ENCODE measurements at regions not wholly inside any gene's neighbourhood (a gene's known extent, or its start where the extent isn't known, plus 50 kb on each side); places are given as distances from the start of the nearest gene placed in this dataset.
"Not testable (repeated sequence)": the region's sequence is repeated elsewhere in the genome, so short reads cannot be mapped to it uniquely, and the experiment has no call there.

DNA sequence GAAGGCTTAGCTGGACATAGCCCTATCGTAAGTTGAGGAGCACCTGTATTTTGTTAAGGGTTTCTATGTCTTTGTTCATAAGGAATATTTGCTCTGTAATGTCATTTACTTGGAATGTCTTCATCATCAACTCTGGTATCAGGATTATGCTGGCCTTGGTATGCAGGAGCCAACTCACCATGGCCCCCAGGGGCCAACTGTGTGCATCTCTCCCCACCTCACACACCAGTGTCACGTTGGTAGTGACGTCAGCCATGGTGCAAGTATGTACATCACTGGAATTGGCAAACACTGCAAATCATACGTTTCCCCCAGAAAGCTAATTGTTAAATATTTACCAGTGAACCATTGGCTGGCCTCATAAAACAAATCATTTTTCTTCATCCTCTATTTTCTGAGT, 70.8 kb downstream of the YTHDF1 start:
- peaks cover 25% of the 10 kb centered on the region for H3K27me3 ChIP-seq
- H3K4me3 ChIP-seq = no peak overlapping the region
- H3K9me3 ChIP-seq (replicated peaks) = peaks cover 14% of the 10 kb centered on the region
- no peak overlapping the region for H3K27ac ChIP-seq
- H3K36me3 ChIP-seq = no peaks in the 10 kb centered on the region
- H3K4me1 ChIP-seq = no peaks in the 10 kb centered on the region
- no peak for DNase-seq

DNA sequence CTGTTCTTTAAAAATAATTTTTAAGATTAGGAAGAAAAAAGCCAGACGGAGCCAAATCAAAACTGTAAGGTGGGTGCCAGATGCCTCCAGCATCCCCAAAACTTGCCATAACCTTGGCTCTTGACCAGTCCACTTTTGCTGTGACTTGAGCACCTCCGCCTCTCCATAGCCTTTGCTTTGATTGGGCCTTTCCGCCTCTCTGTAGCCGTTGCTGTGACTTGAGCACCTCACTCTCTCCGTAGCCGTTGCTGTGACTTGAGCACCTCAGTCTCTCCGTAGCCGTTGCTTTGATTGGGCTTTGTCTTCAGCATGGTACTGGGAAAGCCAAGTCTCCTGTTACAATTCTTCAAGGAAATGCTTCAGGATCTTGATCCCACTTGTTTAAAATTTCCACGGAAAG, 73.0 kb downstream of the YTHDF1 start:
- H3K27me3 ChIP-seq = peaks cover 31% of the 10 kb centered on the region

DNA sequence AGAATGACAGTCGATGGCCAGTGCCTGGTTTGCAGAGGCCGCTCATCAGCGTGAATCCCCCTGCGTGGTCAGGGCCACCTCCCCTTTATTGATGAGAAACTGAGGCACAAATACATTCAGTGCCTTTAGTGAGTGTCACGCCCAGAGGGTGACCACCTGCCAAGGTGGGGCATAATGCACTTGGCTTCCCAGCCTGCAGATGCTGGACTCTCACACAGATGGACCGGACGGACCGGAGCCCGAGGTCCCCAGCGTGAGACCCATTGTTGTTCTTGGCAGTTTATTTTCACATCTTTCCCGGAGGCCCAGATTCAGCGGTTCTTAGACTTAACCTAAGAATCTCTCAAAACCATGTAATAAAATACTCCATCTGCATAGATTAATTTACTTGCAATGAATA, 74.4 kb downstream of the YTHDF1 start:
- Histone ChIP-seq H3K9me3 (replicated peaks) (0 out of 2 replicates have a peak, but pooled peaks cover 4% of the 10 kb centered on the region), H3K36me3 (no peaks in the 10 kb centered on the region), H3K27me3 (peaks cover 31% of the 10 kb centered on the region), H3K27ac (no peak overlapping the region), H3K4me3 (no peak overlapping the region), H3K4me1 (no peaks in the 10 kb centered on the region)
- DNase-seq = no peak

More for the DNA sequence above, 73.0 kb downstream of the YTHDF1 start:
- Histone ChIP-seq H3K36me3 (no peaks in the 10 kb centered on the region), H3K4me1 (no peaks in the 10 kb centered on the region), H3K4me3 (no peak overlapping the region), H3K27ac (no peak overlapping the region), H3K9me3 (replicated peaks) (peaks cover 9% of the 10 kb centered on the region)
- no peak for DNase-seq

DNA sequence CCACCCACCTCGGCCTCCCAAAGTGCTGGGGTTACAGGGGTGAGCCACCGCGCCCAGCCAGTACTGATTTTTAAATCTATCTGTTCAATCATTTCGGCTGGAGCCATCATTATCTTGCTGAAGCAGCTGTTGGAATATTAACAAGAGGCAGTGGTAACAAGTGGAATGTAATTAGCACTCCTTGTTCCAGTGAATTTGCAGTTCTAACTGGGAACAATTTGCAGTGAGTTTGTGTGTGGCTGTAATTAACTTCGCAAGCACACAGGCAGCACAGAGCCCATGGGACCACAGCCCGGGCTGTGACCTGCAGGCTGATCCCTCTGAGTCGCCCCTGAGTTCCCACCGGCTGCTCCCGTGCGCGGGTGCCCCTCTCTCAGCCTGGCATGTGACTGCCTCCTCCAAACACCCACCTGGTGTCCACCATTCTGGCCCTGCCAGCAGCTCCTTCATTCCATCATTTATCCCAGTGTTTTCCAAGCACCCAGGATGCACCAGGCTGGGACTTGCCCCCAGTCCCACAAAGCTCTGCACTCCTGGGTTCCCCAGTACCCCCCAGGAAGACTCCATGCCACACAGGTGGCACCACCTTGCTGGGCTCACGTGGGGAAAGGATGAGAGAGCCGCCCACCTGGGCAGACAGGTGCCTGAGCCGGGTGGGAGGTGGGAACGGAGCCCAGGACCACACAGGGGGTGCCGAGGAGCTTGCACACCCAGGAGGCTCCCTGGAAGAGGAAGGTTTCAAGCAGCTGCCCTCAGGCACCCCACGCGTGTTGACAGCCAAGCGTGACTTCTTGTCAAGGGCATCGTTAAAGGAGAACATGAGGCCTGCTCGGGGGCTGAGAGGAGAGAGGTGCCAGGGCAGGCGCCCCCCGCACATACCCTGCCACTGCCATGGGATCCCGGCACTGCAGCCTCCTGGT, 75.2 kb downstream of the YTHDF1 start:
- Histone ChIP-seq H3K27me3 (peaks cover 31% of the 10 kb centered on the region), H3K36me3 (no peaks in the 10 kb centered on the region), H3K4me3 (no peak overlapping the region), H3K4me1 (no peaks in the 10 kb centered on the region), H3K9me3 (replicated peaks) (0 out of 2 replicates have a peak, but pooled peaks cover 4% of the 10 kb centered on the region), H3K27ac (no peak overlapping the region)
- DNase-seq = no peak

DNA sequence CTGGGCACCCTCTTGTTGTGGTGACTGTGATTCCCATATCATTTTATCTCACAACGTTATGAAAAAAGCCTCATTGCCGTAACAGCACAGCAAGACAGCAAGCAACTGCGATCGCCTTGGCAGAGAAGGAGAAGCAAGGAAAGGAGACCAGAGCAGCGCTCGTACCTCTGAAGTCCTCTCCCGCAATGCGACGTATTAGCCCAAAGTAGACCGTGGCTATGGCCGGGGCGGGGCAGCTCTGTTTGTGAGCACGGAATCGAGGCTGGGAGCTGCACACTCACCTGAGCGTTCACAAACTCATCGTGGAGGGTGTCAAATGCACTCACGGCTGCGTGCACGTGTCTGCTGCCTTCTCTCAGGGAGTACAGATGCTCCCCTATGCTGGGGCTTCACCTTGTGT, 76.1 kb downstream of the YTHDF1 start:
- Histone ChIP-seq H3K27me3 (peaks cover 31% of the 10 kb centered on the region), H3K9me3 (replicated peaks) (0 out of 2 replicates have a peak, but pooled peaks cover 4% of the 10 kb centered on the region), H3K27ac (no peak overlapping the region), H3K36me3 (no peaks in the 10 kb centered on the region), H3K4me1 (no peaks in the 10 kb centered on the region), H3K4me3 (no peak overlapping the region)
- no peak for DNase-seq

DNA sequence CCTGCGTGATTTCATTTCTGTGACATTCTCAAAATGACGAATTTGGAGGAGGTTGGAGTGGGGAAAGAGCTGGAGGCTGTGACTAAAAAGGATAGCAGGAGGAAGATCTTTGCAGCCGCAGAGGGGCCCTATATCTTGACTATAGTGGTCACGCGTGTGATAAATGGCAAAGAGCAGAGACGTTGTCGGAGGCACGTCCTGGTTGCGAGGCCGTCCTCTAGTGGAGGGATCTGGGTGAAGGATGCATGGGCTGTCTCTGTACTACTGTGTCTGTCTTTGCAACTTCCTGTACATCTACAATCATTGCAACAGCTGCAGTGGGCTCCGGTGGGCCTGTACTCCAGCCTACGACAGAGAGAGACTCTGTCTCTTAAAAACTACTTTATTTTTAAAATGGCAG, 76.6 kb downstream of the YTHDF1 start:
- Histone ChIP-seq H3K27me3 (peaks cover 29% of the 10 kb centered on the region), H3K27ac (no peak overlapping the region), H3K36me3 (no peaks in the 10 kb centered on the region), H3K4me1 (no peaks in the 10 kb centered on the region), H3K9me3 (replicated peaks) (0 out of 2 replicates have a peak, but pooled peaks cover 4% of the 10 kb centered on the region), H3K4me3 (no peak overlapping the region)
- no peak for DNase-seq

DNA sequence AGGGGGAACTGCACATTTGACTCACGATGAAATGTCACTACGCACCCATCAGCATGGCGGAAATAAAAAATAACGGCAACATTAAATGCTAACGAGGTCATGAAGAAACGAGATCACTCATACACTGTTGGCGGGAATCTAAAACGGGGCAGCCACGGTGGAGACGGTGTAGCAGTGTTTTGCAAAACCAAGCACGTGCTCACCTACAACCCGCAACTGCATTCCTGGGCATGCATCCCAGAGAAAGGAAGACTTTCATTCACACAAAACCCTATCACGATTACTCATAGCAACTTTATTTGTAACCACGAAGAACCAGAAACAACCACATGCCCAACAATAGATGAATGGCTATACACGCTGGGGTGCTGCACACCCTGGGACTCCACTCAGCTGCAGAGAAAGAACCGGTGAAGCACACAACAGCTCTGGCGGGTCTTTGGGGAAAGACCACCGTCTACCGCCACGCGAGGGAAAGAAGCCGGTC, 77.0 kb downstream of the YTHDF1 start:
- H3K36me3 ChIP-seq = no peaks in the 10 kb centered on the region
- H3K27me3 ChIP-seq = peaks cover 27% of the 10 kb centered on the region
- DNase-seq = no peak

DNA sequence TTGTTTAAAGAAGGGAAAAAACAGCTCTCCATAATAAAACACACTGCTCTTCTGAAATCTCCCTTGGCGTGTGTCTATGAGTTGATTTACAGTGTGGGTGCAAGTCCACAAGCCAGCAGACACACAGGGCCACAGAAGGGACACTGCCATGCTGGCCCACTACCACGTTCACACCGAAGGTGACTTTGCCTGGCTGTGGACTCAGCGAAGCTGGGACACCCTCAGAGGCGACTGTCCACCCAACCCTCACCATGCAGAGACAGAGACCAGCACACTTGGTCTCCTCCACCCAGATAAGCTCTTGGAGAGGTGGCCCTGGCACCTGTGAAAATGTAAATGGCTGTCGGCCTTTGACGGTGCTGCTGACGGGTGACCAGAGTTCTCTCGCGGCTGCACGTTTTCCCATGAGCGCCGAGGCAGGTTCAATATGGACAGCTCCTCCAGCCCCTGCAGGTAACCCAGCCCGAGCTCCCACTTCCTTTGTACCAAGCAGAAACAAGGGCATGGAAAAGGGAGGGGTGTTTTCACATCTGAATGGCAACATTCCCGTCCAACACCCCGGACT, 78.0 kb downstream of the YTHDF1 start:
- Histone ChIP-seq H3K27ac (no peak overlapping the region), H3K9me3 (replicated peaks) (0 out of 2 replicates have a peak, but pooled peaks cover 4% of the 10 kb centered on the region), H3K4me1 (no peaks in the 10 kb centered on the region), H3K4me3 (no peak overlapping the region), H3K36me3 (no peaks in the 10 kb centered on the region), H3K27me3 (peaks cover 29% of the 10 kb centered on the region)
- DNase-seq = no peak

More for the DNA sequence above, 77.0 kb downstream of the YTHDF1 start:
- no peak overlapping the region for H3K4me3 ChIP-seq
- H3K9me3 ChIP-seq (replicated peaks) = 0 out of 2 replicates have a peak, but pooled peaks cover 4% of the 10 kb centered on the region
- H3K27ac ChIP-seq = no peak overlapping the region
- H3K4me1 ChIP-seq = no peaks in the 10 kb centered on the region

DNA sequence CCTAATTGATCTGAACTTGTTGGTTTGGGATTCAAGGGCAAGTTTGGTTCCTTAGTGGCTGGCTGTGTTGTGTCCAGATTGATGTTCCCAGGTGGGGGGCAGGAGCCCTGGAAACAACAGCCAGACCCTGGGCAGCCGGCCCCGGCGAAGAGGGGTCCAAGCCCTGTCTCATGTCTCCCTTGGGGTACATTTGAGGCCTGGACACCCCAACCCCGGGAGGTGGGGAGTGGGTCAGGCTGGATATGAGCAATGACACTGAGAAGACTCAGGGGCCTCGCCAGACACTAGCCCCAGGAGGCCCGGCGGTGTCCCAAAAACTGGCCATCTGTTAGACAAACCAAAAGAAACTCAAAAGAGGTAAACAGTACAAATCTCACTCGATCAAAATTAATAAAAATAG, 79.6 kb downstream of the YTHDF1 start:
- H3K27ac ChIP-seq = no peak overlapping the region
- H3K4me1 ChIP-seq = no peaks in the 10 kb centered on the region
- H3K36me3 ChIP-seq = no peaks in the 10 kb centered on the region
- no peak for DNase-seq
- H3K27me3 ChIP-seq = peaks cover 37% of the 10 kb centered on the region
- 0 out of 2 replicates have a peak, but pooled peaks cover 4% of the 10 kb centered on the region for H3K9me3 ChIP-seq (replicated peaks)
- H3K4me3 ChIP-seq = no peak overlapping the region

DNA sequence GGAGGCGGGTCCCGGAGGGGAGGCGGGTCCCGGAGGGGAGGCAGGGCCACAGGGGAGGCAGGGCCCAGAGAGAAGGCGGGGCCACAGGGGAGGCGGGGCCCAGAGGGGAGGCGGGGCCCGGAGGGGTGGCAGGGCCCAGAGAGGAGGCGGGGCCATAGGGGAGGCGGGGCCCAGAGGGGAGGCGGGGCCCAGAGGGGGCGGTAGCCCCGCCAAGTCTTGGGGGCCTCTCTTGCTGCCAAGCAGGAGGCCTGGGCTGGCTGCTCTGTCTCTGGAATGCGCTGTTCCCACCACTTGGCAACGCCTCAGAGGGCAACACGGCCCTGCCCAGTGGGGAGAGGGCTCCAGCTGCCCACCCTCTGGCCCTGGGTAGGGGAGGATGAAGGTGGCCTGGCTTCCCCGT, 80.5 kb downstream of the YTHDF1 start:
- peaks cover 39% of the 10 kb centered on the region for H3K27me3 ChIP-seq
- no peaks in the 10 kb centered on the region for H3K4me1 ChIP-seq

DNA sequence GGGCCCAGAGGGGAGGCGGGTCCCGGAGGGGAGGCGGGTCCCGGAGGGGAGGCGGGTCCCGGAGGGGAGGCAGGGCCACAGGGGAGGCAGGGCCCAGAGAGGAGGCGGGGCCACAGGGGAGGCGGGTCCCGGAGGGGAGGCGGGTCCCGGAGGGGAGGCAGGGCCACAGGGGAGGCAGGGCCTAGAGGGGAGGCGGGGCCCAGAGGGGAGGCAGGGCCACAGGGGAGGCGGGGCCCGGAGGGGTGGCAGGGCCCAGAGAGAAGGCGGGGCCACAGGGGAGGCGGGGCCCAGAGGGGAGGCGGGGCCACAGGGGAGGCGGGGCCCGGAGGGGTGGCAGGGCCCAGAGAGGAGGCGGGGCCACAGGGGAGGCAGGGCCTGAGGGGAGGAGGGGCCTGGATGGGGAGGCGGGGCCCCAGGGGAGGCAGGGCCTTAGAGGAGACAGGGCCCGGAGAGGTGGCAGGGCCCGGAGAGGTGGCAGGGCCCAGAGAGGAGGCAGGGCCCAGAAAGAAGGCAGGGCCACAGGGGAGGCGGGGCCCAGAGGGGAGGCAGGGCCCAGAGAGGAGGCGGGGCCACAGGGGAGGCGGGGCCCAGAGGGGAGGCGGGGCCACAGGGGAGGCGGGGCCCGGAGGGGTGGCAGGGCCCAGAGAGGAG, 81.1 kb downstream of the YTHDF1 start:
- H3K4me1 ChIP-seq; DNase-seq; H3K4me3 ChIP-seq; H3K36me3 ChIP-seq; H3K27ac ChIP-seq; H3K9me3 ChIP-seq (replicated peaks): not testable (repeated sequence)
- peaks cover 39% of the 10 kb centered on the region for H3K27me3 ChIP-seq

More for the DNA sequence above, 80.5 kb downstream of the YTHDF1 start:
- Histone ChIP-seq H3K4me3 (no peak overlapping the region), H3K27ac (no peak overlapping the region), H3K36me3 (no peaks in the 10 kb centered on the region), H3K9me3 (replicated peaks) (0 out of 2 replicates have a peak, but pooled peaks cover 4% of the 10 kb centered on the region)
- peak in 1 of 2 experiments; percentile 36 for DNase-seq

DNA sequence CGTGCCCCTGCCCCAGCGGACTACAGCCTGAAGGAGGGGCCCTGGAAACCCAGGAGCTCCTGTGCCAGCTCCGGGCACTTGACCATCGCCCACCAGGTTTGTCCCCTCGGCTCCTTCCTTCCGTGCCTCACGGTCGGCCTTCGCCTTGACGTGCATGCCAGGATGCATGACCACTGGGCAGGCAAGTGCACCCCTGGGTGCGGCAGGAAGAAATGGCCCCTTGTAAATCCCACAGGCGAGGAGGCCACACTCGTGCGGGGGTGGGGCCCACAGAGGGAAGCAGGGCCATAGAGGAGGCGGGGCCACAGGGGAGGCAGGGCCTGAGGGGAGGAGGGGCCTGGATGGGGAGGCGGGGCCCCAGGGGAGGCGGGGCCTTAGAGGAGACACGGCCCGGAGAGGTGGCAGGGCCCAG, 81.7 kb downstream of the YTHDF1 start:
- Histone ChIP-seq H3K27me3 (peaks cover 37% of the 10 kb centered on the region), H3K27ac (no peak overlapping the region), H3K4me3 (no peak overlapping the region), H3K4me1 (no peaks in the 10 kb centered on the region), H3K36me3 (no peaks in the 10 kb centered on the region), H3K9me3 (replicated peaks) (0 out of 2 replicates have a peak, but pooled peaks cover 4% of the 10 kb centered on the region)
- no peak for DNase-seq

DNA sequence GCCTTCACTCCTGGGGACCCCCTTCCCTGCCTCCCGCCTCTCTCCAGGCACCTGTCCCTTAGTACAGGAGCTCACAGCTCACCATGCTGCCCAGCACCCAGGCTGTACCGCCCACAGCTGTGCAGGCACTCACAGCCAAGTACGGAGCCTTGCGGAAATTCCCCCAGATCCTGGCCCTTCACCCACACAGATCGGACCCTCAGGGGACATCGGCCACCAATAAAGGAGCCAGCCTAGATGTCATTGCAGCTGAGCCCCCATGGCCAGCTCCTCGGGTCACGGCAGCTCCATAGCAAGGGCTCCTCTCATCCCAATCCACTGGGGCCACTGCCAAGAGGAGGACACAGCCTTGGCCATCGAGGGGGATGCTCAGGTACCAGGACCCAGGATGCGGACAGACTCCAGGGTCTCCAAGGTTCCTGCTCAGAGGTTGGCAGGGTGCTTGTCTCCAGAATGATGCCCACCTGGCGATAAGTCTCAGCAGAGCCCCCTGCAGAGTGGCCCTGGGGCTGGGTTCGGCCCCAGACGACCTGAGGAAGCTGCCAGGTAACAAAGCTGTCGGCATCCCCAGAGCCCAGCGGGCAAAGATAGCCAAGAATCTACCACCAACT, 82.3 kb downstream of the YTHDF1 start:
- H3K36me3 ChIP-seq = no peaks in the 10 kb centered on the region
- no peak for DNase-seq
- no peaks in the 10 kb centered on the region for H3K4me1 ChIP-seq
- H3K9me3 ChIP-seq (replicated peaks) = 0 out of 2 replicates have a peak, but pooled peaks cover 4% of the 10 kb centered on the region
- H3K27me3 ChIP-seq = peaks cover 43% of the 10 kb centered on the region
- H3K4me3 ChIP-seq = no peak overlapping the region
- no peak overlapping the region for H3K27ac ChIP-seq

DNA sequence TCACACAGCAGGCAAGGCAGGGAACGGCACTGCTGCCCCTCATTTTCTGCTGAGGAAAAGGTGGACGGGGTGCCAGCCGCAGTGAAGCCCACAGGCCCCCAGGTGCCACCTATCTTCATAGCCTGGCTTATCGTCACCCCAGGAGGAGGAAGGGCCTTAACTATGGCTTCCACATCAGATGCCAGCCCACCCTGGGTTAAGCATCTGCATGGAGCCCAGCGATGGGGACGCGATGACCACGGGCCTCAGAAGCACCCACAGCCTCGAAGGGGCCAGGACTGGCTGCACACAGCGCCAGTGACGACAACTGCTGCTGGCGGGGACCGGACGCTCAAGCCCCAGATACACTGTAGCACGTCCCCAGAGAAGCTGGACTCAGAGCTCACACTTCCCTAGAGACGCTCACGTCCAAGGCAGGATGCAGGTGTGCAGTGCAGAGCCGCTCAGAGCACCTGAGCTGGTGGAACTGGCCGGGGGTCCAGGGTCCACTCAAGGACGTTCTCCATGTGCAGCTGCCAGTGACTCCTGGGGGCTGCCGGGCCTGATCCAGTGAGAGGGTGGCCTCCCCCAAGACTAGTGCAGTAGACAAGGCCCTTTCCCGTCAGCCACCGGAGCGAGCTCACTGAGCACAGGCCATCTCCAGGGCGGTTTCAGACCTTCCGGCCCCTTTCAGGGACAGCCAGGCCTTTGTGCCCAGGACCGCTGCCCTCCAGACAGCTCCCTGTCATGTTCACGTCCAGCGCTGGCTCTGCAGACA, 83.0 kb downstream of the YTHDF1 start:
- Histone ChIP-seq H3K27ac (no peak overlapping the region), H3K9me3 (replicated peaks) (0 out of 2 replicates have a peak, but pooled peaks cover 4% of the 10 kb centered on the region), H3K4me3 (no peak overlapping the region), H3K27me3 (peaks cover 48% of the 10 kb centered on the region), H3K36me3 (no peaks in the 10 kb centered on the region), H3K4me1 (no peaks in the 10 kb centered on the region)
- peak in 1 of 2 experiments; percentile 7 for DNase-seq

Measured in SJCRH30 (cell line).